ENCODE measurements at regions not wholly inside any gene's neighbourhood (a gene's known extent, or its start where the extent isn't known, plus 50 kb on each side); places are given as distances from the start of the nearest gene placed in this dataset.

GRCh38 chr9:7947577-7947976, 148.0 kb upstream of the DMAC1 start:
- DNase-seq (ENCODE audit: low spot score) (no peak), ATAC-seq (ENCODE audit: low FRiP score) (no peak)
- no peak for TF ChIP-seq CTCF (IDR thresholded peaks at IDR 0.05)

DNA sequence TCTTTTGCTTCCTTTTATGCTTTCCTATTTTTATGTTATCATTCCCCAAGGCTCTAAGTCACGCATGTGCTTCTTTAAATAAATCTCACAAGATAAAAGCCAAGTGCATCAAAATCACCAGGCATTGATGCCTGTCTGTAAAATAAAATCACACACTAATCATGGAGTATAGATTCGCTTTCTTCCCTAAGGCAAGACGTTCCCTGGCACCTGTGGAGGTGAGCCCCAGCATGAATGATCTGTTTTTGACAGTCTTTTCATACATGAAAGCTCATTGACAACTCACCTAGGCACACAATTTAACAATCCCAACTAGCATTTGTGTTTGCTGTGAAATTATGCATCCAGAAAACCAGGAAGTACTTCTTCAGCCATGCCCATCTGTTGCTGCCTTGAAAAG, 146.9 kb upstream of the DMAC1 start:
- no peak for TF ChIP-seq CTCF (IDR thresholded peaks at IDR 0.05)
- no peak for DNase-seq (ENCODE audit: low spot score)
- ATAC-seq (ENCODE audit: low FRiP score) = no peak

- no peak for TF ChIP-seq CTCF (IDR thresholded peaks at IDR 0.05)
- DNase-seq (ENCODE audit: low spot score) = no peak
- no peak for ATAC-seq (ENCODE audit: low FRiP score)
These were observed 145.0 kb upstream of the DMAC1 start for GRCh38 chr9:7944572-7944971.

DNA sequence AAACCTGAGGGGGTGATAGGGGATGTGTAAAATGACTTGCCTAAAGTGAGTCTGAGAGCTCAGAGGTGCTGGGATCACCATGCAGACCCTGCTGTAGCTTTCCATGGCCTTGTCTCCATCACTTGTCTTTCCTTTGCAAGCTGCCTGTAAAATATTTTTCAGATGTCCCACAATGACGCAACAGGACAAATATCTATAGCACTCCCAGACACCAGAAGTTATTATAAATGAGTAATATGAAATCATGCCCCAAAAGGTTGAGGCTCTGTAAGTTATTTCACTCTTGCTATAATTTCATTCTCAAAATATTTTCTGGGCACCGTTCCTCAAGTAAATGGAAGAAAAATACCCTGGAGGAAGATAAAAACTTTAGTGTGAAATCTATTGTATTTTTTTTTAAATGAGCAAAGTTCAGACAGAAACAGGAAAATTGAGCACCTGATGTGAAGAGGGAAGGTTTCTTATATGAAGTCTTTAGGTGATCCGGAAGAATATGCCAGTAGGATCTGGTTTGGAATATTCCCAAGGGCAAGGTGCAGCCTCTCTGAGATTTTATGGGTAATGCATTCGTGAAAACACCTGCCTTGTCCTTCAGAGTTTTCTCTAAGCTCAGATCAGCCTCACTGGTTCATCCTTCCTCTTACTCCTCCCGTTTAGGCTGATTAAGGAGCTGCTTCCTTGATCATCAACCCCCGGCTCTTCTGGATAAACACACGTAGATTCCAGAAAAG, 138.3 kb upstream of the DMAC1 start:
- ATAC-seq (ENCODE audit: low FRiP score) (no peak), DNase-seq (ENCODE audit: low spot score) (no peak)
- no peak for TF ChIP-seq CTCF (IDR thresholded peaks at IDR 0.05)

DNA sequence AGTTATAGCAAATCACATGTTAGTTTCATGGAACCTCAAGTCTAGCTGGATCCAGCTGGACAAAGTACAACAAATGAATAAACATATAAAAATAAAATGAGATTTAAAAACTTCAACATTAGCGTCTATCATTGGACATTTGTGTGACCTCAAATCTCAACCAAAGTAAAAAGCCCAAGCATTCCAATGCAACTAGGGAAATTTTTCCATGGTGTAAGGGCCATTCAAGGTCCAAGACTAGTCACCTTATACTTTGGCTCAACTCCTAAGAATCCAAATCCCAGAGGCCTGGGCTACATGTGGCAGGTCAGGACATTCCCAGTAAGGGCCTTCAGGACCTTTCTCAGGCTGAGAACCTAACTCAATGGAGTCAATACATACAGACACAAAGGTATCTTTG, 137.4 kb upstream of the DMAC1 start:
- DNase-seq (ENCODE audit: low spot score) (no peak), ATAC-seq (ENCODE audit: low FRiP score) (no peak)
- no peak for TF ChIP-seq CTCF (IDR thresholded peaks at IDR 0.05)

DNA sequence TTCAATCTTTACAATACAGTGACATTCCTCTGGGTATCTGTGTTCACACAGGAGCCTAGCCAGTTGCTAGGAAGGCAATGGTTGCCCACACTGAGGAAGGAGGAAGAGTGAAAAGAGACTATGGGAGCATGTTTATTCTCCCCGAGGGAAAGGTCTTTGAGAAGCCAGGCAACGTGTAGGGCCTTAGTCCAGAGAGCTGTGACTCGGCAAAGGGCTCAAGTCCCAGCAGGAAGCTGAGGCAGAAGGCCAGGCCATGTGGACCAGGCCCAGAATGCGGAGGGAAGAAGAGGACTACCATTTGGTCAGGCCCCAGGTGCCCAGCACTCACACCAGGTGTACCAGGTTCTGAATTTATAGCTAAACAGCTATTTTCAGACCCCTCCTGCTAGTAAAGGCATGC, 136.6 kb upstream of the DMAC1 start:
- ATAC-seq (ENCODE audit: low FRiP score) = no peak
- no peak for DNase-seq (ENCODE audit: low spot score)
- no peak for TF ChIP-seq CTCF (IDR thresholded peaks at IDR 0.05)

DNA sequence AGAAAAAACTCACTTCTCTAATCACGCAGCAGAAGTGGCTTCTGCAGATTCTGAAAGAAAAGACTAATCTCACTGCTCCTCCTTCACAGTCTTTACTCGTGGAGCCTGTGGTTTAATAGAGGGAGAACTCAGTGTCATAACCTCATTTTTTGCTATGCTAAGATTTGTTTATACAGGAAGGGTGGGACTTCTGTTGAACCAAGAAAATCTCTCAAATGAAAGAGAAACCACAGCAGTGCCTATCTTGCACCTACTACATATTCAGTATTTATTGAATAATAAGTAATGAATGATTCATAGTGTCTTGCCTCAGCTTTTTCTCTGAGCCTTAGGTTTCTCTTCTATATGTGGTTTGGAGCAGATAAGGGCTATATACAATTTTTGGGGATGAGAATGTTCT, 136.1 kb upstream of the DMAC1 start:
- DNase-seq (ENCODE audit: low spot score) (no peak), ATAC-seq (ENCODE audit: low FRiP score) (no peak)
- no peak for TF ChIP-seq CTCF (IDR thresholded peaks at IDR 0.05)
